GM21423 (cell line): ENCODE measurements at regions not wholly inside any gene's neighbourhood (a gene's known extent, or its start where the extent isn't known, plus 50 kb on each side); places are given as distances from the start of the nearest gene placed in this dataset.
"Not testable (repeated sequence)": the region's sequence is repeated elsewhere in the genome, so short reads cannot be mapped to it uniquely, and the experiment has no call there.

ENCODE experiments used
- ATAC-seq: cut with Tn5 transposase; IDR thresholded peaks from one replicate; pipeline ENCODE4 v1.9.1; 2021; ENCODE audit warnings: mild to moderate bottlenecking, moderate library complexity; ENCODE audit not compliant: unreplicated experiment

- no peak for ATAC-seq
Measured at GRCh38 chr5:30505014-30505886, 688.2 kb upstream of the CDH6 start.

GRCh38 chr5:30502277-30502676, 691.2 kb upstream of the CDH6 start:
- no peak for ATAC-seq

GRCh38 chr5:30501065-30501464, 692.4 kb upstream of the CDH6 start:
- no peak for ATAC-seq

- ATAC-seq: no peak
Measured at GRCh38 chr5:30500513-30500912, 693.0 kb upstream of the CDH6 start.

- no peak for ATAC-seq
Measured at GRCh38 chr5:30499402-30499801, 694.1 kb upstream of the CDH6 start.

- no peak for ATAC-seq
Measured at GRCh38 chr5:30498972-30499371, 694.5 kb upstream of the CDH6 start.

GRCh38 chr5:30498509-30498908, 695.0 kb upstream of the CDH6 start:
- ATAC-seq: not testable (repeated sequence)

- ATAC-seq: not testable (repeated sequence)
Measured at GRCh38 chr5:30494113-30494512, 699.4 kb upstream of the CDH6 start.

- ATAC-seq: no peak
Measured at GRCh38 chr5:30479104-30479503, 714.4 kb upstream of the CDH6 start.

- no peak for ATAC-seq
Measured at GRCh38 chr5:30475429-30475828, 718.1 kb upstream of the CDH6 start.

GRCh38 chr5:30469691-30470090, 723.8 kb upstream of the CDH6 start:
- no peak for ATAC-seq

- ATAC-seq: no peak
Measured at GRCh38 chr5:30458681-30459080, 734.8 kb upstream of the CDH6 start.

GRCh38 chr5:30455484-30455883, 738.0 kb upstream of the CDH6 start:
- not testable (repeated sequence) for ATAC-seq

- ATAC-seq: no peak
Measured at GRCh38 chr5:30453168-30453567, 740.3 kb upstream of the CDH6 start.

- no peak for ATAC-seq
Measured at GRCh38 chr5:30450153-30450552, 743.3 kb upstream of the CDH6 start.

GRCh38 chr5:30447431-30447830, 746.1 kb upstream of the CDH6 start:
- no peak for ATAC-seq

- ATAC-seq: no peak
Measured at GRCh38 chr5:30446456-30446855, 747.0 kb upstream of the CDH6 start.

- ATAC-seq: no peak
Measured at GRCh38 chr5:30438785-30439184, 754.7 kb upstream of the CDH6 start.

- no peak for ATAC-seq
Measured at GRCh38 chr5:30436691-30437090, 756.8 kb upstream of the CDH6 start.

GRCh38 chr5:30428866-30429407, 764.5 kb upstream of the CDH6 start:
- not testable (repeated sequence) for ATAC-seq

GRCh38 chr5:30414078-30414477, 779.4 kb upstream of the CDH6 start:
- ATAC-seq: no peak

- ATAC-seq: no peak
Measured at GRCh38 chr5:30413540-30413939, 779.9 kb upstream of the CDH6 start.

- no peak for ATAC-seq
Measured at GRCh38 chr5:30405821-30406220, 787.7 kb upstream of the CDH6 start.
